ENCODE measurements at regions not wholly inside any gene's neighbourhood (a gene's known extent, or its start where the extent isn't known, plus 50 kb on each side); places are given as distances from the start of the nearest gene placed in this dataset.

GRCh38 chr10:29946614-29946952, 112.8 kb downstream of the JCAD start:
- no peak overlapping the region for H3K4me2 ChIP-seq (ENCODE audit: extremely low read depth, insufficient read depth, low read length)
- no peaks in the 10 kb centered on the region for H4K20me1 ChIP-seq (ENCODE audit: control insufficient read depth, extremely low read depth, insufficient read depth, low read length)
- H3K36me3 ChIP-seq (ENCODE audit: control insufficient read depth, insufficient read depth, low read length): no peaks in the 10 kb centered on the region
- no peaks in the 10 kb centered on the region for H3K9me3 ChIP-seq (ENCODE audit: control insufficient read depth, insufficient read depth, low read depth, low read length)
- H2AFZ ChIP-seq (ENCODE audit: low read length): no peak overlapping the region
- H3K4me1 ChIP-seq (ENCODE audit: control insufficient read depth, extremely low read depth, insufficient read depth, low read length): peaks cover 33% of the 10 kb centered on the region
- no peak for DNase-seq (ENCODE audit: low read depth in 2 of 2)
- H3K79me2 ChIP-seq (ENCODE audit: control insufficient read depth, insufficient read depth, low read length): no peaks in the 10 kb centered on the region
- H3K27ac ChIP-seq (ENCODE audit: insufficient read depth, low read length): no peak overlapping the region
- H3K9ac ChIP-seq (ENCODE audit: insufficient read depth, low read length): no peak overlapping the region
- H3K4me3 ChIP-seq (replicated peaks in 1 of 4; ENCODE audit: control extremely low read depth in 1 of 4, insufficient read depth in 1 of 4, low read depth in 3 of 4, low read length in 4 of 4): no peak overlapping the region
- TF ChIP-seq CTCF (conservative IDR thresholded peaks at IDR 0.05 in 1 of 2, IDR thresholded peaks at IDR 0.05 in 1 of 2; ENCODE audit: low read depth in 1 of 2, low read length in 2 of 2): no peak
- no peak for TF ChIP-seq EZH2 (IDR thresholded peaks at IDR 0.05; ENCODE audit: low read length, missing control alignments)
- no peaks in the 10 kb centered on the region for H3K27me3 ChIP-seq (ENCODE audit: control insufficient read depth, insufficient read depth, low read length)

GRCh38 chr10:29941476-29941875, 117.9 kb downstream of the JCAD start:
- H3K4me2 ChIP-seq (ENCODE audit: extremely low read depth, insufficient read depth, low read length): no peak overlapping the region
- H3K27ac ChIP-seq (ENCODE audit: insufficient read depth, low read length): no peak overlapping the region
- H2AFZ ChIP-seq (ENCODE audit: low read length): no peak overlapping the region
- H3K27me3 ChIP-seq (ENCODE audit: control insufficient read depth, insufficient read depth, low read length): no peaks in the 10 kb centered on the region
- H3K9me3 ChIP-seq (ENCODE audit: control insufficient read depth, insufficient read depth, low read depth, low read length): no peaks in the 10 kb centered on the region
- H4K20me1 ChIP-seq (ENCODE audit: control insufficient read depth, extremely low read depth, insufficient read depth, low read length): no peaks in the 10 kb centered on the region
- H3K79me2 ChIP-seq (ENCODE audit: control insufficient read depth, insufficient read depth, low read length): no peaks in the 10 kb centered on the region
- no peak for DNase-seq (ENCODE audit: low read depth in 2 of 2)
- no peak for TF ChIP-seq EZH2 (IDR thresholded peaks at IDR 0.05; ENCODE audit: low read length, missing control alignments)
- no peak for TF ChIP-seq CTCF (conservative IDR thresholded peaks at IDR 0.05 in 1 of 2, IDR thresholded peaks at IDR 0.05 in 1 of 2; ENCODE audit: low read depth in 1 of 2, low read length in 2 of 2)
- H3K9ac ChIP-seq (ENCODE audit: insufficient read depth, low read length): no peak overlapping the region
- no peak overlapping the region for H3K4me3 ChIP-seq (replicated peaks in 1 of 4; ENCODE audit: control extremely low read depth in 1 of 4, insufficient read depth in 1 of 4, low read depth in 3 of 4, low read length in 4 of 4)
- no peaks in the 10 kb centered on the region for H3K4me1 ChIP-seq (ENCODE audit: control insufficient read depth, extremely low read depth, insufficient read depth, low read length)
- H3K36me3 ChIP-seq (ENCODE audit: control insufficient read depth, insufficient read depth, low read length): no peaks in the 10 kb centered on the region

DNA sequence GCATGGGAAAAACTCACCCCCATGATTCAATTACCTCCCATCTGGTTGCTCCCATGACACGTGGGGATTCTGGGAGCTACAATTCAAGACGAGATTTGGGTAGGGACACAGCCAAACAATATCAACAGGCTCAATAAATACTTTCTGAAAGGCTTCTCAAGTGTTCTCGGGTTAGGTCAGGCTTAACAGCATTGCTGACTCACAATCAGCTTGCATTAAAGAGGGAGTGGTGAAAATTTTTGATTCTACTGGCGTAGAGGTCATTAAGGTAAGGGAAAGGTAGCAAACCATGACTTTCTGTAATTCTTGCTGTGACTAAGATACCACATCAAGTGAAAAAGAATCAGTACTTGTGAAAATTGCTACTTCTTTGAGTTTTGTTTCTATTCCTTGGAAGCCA, 126.4 kb downstream of the JCAD start:
- Histone ChIP-seq H2AFZ (ENCODE audit: low read length) (no peak overlapping the region), H3K27me3 (ENCODE audit: control insufficient read depth, insufficient read depth, low read length) (peaks cover 2% of the 10 kb centered on the region), H3K9ac (ENCODE audit: insufficient read depth, low read length) (no peak overlapping the region), H4K20me1 (ENCODE audit: control insufficient read depth, extremely low read depth, insufficient read depth, low read length) (no peaks in the 10 kb centered on the region), H3K4me2 (ENCODE audit: extremely low read depth, insufficient read depth, low read length) (no peak overlapping the region), H3K9me3 (ENCODE audit: control insufficient read depth, insufficient read depth, low read depth, low read length) (no peaks in the 10 kb centered on the region), H3K36me3 (ENCODE audit: control insufficient read depth, insufficient read depth, low read length) (no peaks in the 10 kb centered on the region), H3K4me3 (replicated peaks in 1 of 4; ENCODE audit: control extremely low read depth in 1 of 4, insufficient read depth in 1 of 4, low read depth in 3 of 4, low read length in 4 of 4) (no peak overlapping the region), H3K4me1 (ENCODE audit: control insufficient read depth, extremely low read depth, insufficient read depth, low read length) (no peaks in the 10 kb centered on the region), H3K27ac (ENCODE audit: insufficient read depth, low read length) (no peak overlapping the region), H3K79me2 (ENCODE audit: control insufficient read depth, insufficient read depth, low read length) (no peaks in the 10 kb centered on the region)
- TF ChIP-seq CTCF (conservative IDR thresholded peaks at IDR 0.05 in 1 of 2, IDR thresholded peaks at IDR 0.05 in 1 of 2; ENCODE audit: low read depth in 1 of 2, low read length in 2 of 2) (no peak), EZH2 (IDR thresholded peaks at IDR 0.05; ENCODE audit: low read length, missing control alignments) (no peak)
- no peak for DNase-seq (ENCODE audit: low read depth in 2 of 2)

Data from fibroblast of lung (primary cell).